H1 (cell line): ENCODE measurements at regions not wholly inside any gene's neighbourhood (a gene's known extent, or its start where the extent isn't known, plus 50 kb on each side); places are given as distances from the start of the nearest gene placed in this dataset.

ENCODE experiments used
- CTCF ChIA-PET: fragments of 300-600 bp; sonication (Branson Sonifier 250); formaldehyde crosslinking; loops from one replicate; lab custom pipeline; 2021; ENCODE audit not compliant: partially characterized antibody; lab: Charles Lee
- POLR2A ChIA-PET: fragments of 300-600 bp; sonication (Branson Sonifier 250); formaldehyde crosslinking; loops from one replicate; lab custom pipeline; 2021; ENCODE audit warnings: inconsistent platforms; ENCODE audit not compliant: partially characterized antibody; lab: Charles Lee
- DNase-seq, 2 experiments: peaks; one replicate each; pipeline versions ENCODE4 v3.0.0 to v3.0.0-alpha.2; 2010 to 2022; ENCODE audit warnings: low spot score in 2 of 2, low read depth in 1 of 2, mixed read lengths in 1 of 2
- FAIRE-seq: peaks from 2 replicates; lab custom pipeline; 2011; peaks lifted over from hg19 to GRCh38; lab: Jason Lieb, UNC
- H2AFZ ChIP-seq: 2 replicates; pipeline ENCODE4 v1.8.1; 2012; ENCODE audit warnings: low read length, inconsistent platforms
- H2AK5ac ChIP-seq: 2 replicates; pipeline ENCODE4 v1.6.1; 2013; ENCODE audit warnings: low read depth, low read length
- H2BK120ac ChIP-seq: replicated peaks from 2 replicates; pipeline ENCODE3; 2013; ENCODE audit warnings: low read depth, low read length, inconsistent platforms
- H2BK12ac ChIP-seq: 2 replicates; pipeline ENCODE4 v1.6.1; 2013; ENCODE audit warnings: low read depth, low read length
- H2BK15ac ChIP-seq: 2 replicates; pipeline ENCODE4 v1.6.1; 2013; ENCODE audit warnings: low read length
- H2BK20ac ChIP-seq: 2 replicates; pipeline ENCODE4 v1.6.1; 2013; ENCODE audit warnings: low read length
- H2BK5ac ChIP-seq: 2 replicates; pipeline ENCODE4 v1.6.1; 2013; ENCODE audit warnings: low read depth, low read length
- H3K14ac ChIP-seq: 2 replicates; pipeline ENCODE4 v1.6.1; 2013; ENCODE audit warnings: inconsistent platforms; ENCODE audit not compliant: insufficient read length
- H3K18ac ChIP-seq: 2 replicates; pipeline ENCODE4 v1.6.1; 2013; ENCODE audit warnings: low read length; ENCODE audit errors: extremely low read depth
- H3K23ac ChIP-seq: 2 replicates; pipeline ENCODE4 v1.6.1; 2013; ENCODE audit warnings: inconsistent platforms; ENCODE audit not compliant: insufficient read length
- H3K23me2 ChIP-seq: 2 replicates; pipeline ENCODE4 v1.6.1; 2013; ENCODE audit warnings: low read depth, low read length
- H3K27ac ChIP-seq: 2 replicates; pipeline ENCODE4 v1.6.1; 2011; ENCODE audit warnings: low read depth, low read length, inconsistent platforms
- H3K27me3 ChIP-seq, 4 experiments: replicated peaks in 1 of 4; 1 replicate in 1 of 4; 2 replicates in 3 of 4; pipeline versions ENCODE4 v1.6.1 to v1.8.1; 2011 to 2013; ENCODE audit warnings: low read length in 3 of 4, mild to moderate bottlenecking in 3 of 4, inconsistent platforms in 2 of 4, mixed read lengths in 2 of 4, moderate library complexity in 1 of 4; ENCODE audit not compliant: control insufficient read depth in 3 of 4, insufficient read depth in 3 of 4; ENCODE audit errors: extremely low read depth in 1 of 4
- H3K36me3 ChIP-seq, 4 experiments: 2 replicates each; pipeline versions ENCODE4 v1.6.1 to v1.8.1; 2011 to 2013; ENCODE audit warnings: mild to moderate bottlenecking in 4 of 4, low read length in 3 of 4, moderate library complexity in 2 of 4, control low read depth in 1 of 4, inconsistent platforms in 1 of 4; ENCODE audit not compliant: insufficient read depth in 4 of 4, control insufficient read depth in 2 of 4
- H3K4ac ChIP-seq: replicated peaks from 2 replicates; pipeline ENCODE3; 2013; ENCODE audit warnings: low read length, low read depth, mixed read lengths, inconsistent platforms; ENCODE audit not compliant: insufficient read length
- H3K4me1 ChIP-seq, 4 experiments: replicated peaks in 1 of 4; 1 replicate in 1 of 4; 2 replicates in 3 of 4; pipeline versions ENCODE4 v1.6.1 to v1.8.1; 2011 to 2013; ENCODE audit warnings: low read length in 3 of 4, inconsistent platforms in 2 of 4, mixed read lengths in 1 of 4; ENCODE audit not compliant: insufficient read depth in 4 of 4, control insufficient read depth in 3 of 4
- H3K4me2 ChIP-seq, 2 experiments: 2 replicates each; pipeline versions ENCODE4 v1.6.1 to v1.8.1; 2011 to 2013; ENCODE audit warnings: low read depth in 2 of 2, low read length in 2 of 2, control low read depth in 1 of 2, inconsistent platforms in 1 of 2, mild to moderate bottlenecking in 1 of 2; ENCODE audit not compliant: insufficient read depth in 1 of 2
- H3K4me3 ChIP-seq, 4 experiments: fragments of 200-600, 300-600 bp in 1 of 4; sonication (generic), shearing (Covaris generic), sonication (Bioruptor Twin) in 1 of 4; 2 replicates each; pipeline versions ENCODE4 v1.5.1 to v1.8.1; 2011 to 2016; ENCODE audit warnings: low read length in 4 of 4, low read depth in 3 of 4, control low read depth in 2 of 4, inconsistent platforms in 2 of 4, mild to moderate bottlenecking in 2 of 4, mixed read lengths in 1 of 4, moderate library complexity in 1 of 4; ENCODE audit not compliant: insufficient read depth in 2 of 4; ENCODE audit errors: extremely low read depth in 1 of 4
- H3K56ac ChIP-seq: replicated peaks from 2 replicates; pipeline ENCODE3; 2013; ENCODE audit warnings: low read depth, mild to moderate bottlenecking, mixed read lengths, low read length, inconsistent platforms; ENCODE audit not compliant: insufficient read length
- H3K79me1 ChIP-seq: 2 replicates; pipeline ENCODE4 v1.6.1; 2013; ENCODE audit warnings: low read depth, low read length, control low read depth
- H3K79me2 ChIP-seq, 2 experiments: 2 replicates each; pipeline versions ENCODE4 v1.6.1 to v1.8.1; 2012 to 2013; ENCODE audit warnings: low read length in 2 of 2, mild to moderate bottlenecking in 2 of 2, inconsistent platforms in 1 of 2; ENCODE audit not compliant: insufficient read depth in 2 of 2, control insufficient read depth in 1 of 2
- H3K9ac ChIP-seq, 4 experiments: replicated peaks in 1 of 4; 1 replicate in 1 of 4; 2 replicates in 3 of 4; pipeline versions ENCODE4 v1.6.1 to v1.8.1; 2011 to 2013; ENCODE audit warnings: low read depth in 3 of 4, low read length in 3 of 4, control low read depth in 2 of 4, mild to moderate bottlenecking in 2 of 4, moderate library complexity in 2 of 4, inconsistent platforms in 1 of 4; ENCODE audit errors: extremely low read depth in 1 of 4
- H3K9me3 ChIP-seq, 2 experiments: 2 replicates each; pipeline versions ENCODE4 v1.6.1 to v1.8.1; 2012 to 2013; ENCODE audit warnings: mild to moderate bottlenecking in 2 of 2, moderate library complexity in 2 of 2, control low read depth in 1 of 2, inconsistent platforms in 1 of 2, low read depth in 1 of 2, low read length in 1 of 2, mixed read lengths in 1 of 2; ENCODE audit not compliant: insufficient read depth in 2 of 2
- H4K20me1 ChIP-seq, 2 experiments: replicated peaks in 1 of 2; 2 replicates each; pipeline versions ENCODE3 to v1.8.1; 2011 to 2013; ENCODE audit warnings: inconsistent platforms in 2 of 2, low read length in 2 of 2, mild to moderate bottlenecking in 1 of 2; ENCODE audit not compliant: insufficient read depth in 2 of 2, control insufficient read depth in 1 of 2
- H4K5ac ChIP-seq: 2 replicates; pipeline ENCODE4 v1.6.1; 2013; ENCODE audit warnings: low read length, low read depth, mixed read lengths, inconsistent platforms; ENCODE audit not compliant: insufficient read length
- H4K8ac ChIP-seq: 2 replicates; pipeline ENCODE4 v1.8.0; 2013; ENCODE audit warnings: mild to moderate bottlenecking, moderate library complexity, low read length, inconsistent platforms; ENCODE audit not compliant: insufficient read depth; ENCODE audit errors: extremely low read depth
- H4K91ac ChIP-seq: replicated peaks from 2 replicates; pipeline ENCODE3; 2013; ENCODE audit warnings: low read length, mixed read lengths, inconsistent platforms; ENCODE audit not compliant: insufficient read length
- CHD2 ChIP-seq: IDR thresholded peaks from 2 replicates; pipeline ENCODE4 v1.6.1; 2012; ENCODE audit warnings: low read length, improper control_type of control experiment
- EGR1 ChIP-seq: IDR thresholded peaks from 2 replicates; pipeline ENCODE4 v1.6.1; 2011; ENCODE audit warnings: low read depth, low read length, borderline replicate concordance
- KDM4A ChIP-seq: IDR thresholded peaks from one replicate; pipeline ENCODE4 v1.7.1; 2012; ENCODE audit warnings: low read depth, mild to moderate bottlenecking, moderate library complexity, low read length, inconsistent platforms; ENCODE audit not compliant: severe bottlenecking
- NRF1 ChIP-seq: IDR thresholded peaks from 2 replicates; pipeline ENCODE4 v1.6.1; 2011; ENCODE audit warnings: mild to moderate bottlenecking, low read depth, low read length, improper control_type of control experiment
- POLR2A ChIP-seq, 2 experiments: IDR thresholded peaks; 1 replicate in 1 of 2; 2 replicates in 1 of 2; pipeline ENCODE4 v1.6.1; 2011; ENCODE audit warnings: low read depth in 2 of 2, low read length in 2 of 2, mild to moderate bottlenecking in 2 of 2; ENCODE audit errors: control extremely low read depth in 1 of 2
- POLR2AphosphoS5 ChIP-seq: IDR thresholded peaks from 2 replicates; pipeline ENCODE4 v1.6.1; 2011; ENCODE audit warnings: low read depth, low read length
- TBP ChIP-seq: IDR thresholded peaks from 2 replicates; pipeline ENCODE4 v1.6.1; 2011; ENCODE audit warnings: low read depth, low read length, improper control_type of control experiment
- YY1 ChIP-seq: IDR thresholded peaks from 2 replicates; pipeline ENCODE4 v1.6.1; 2011; ENCODE audit warnings: low read depth, mild to moderate bottlenecking, low read length
- WGBS, 2 experiments: shearing (Covaris generic) in 1 of 2; methylation state at CpG; one replicate each; pipeline versions ENCODE4 v1.1.6 to v1.1.7; 2013 to 2015; ENCODE audit warnings: low lambda C conversion rate in 2 of 2, mixed read lengths in 2 of 2, inconsistent platforms in 1 of 2, low coverage in 1 of 2, missing lambda C conversion rate in 1 of 2; ENCODE audit not compliant: insufficient replicate concordance in 2 of 2, insufficient coverage in 1 of 2, insufficient read length in 1 of 2; ENCODE audit errors: extremely low coverage in 1 of 2, missing lambda C conversion rate in 1 of 2; 5-methylcytosine and 5-hydroxymethylcytosine counted together
- TF ChIP-seq, protein P1 (sequence below), 3 experiments: IDR thresholded peaks; 1 replicate in 2 of 3; 2 replicates in 1 of 3; pipeline versions ENCODE4 v1.5.1 to v1.6.1; 2011; ENCODE audit warnings: low read length in 3 of 3, mild to moderate bottlenecking in 3 of 3, inconsistent platforms in 2 of 3, low read depth in 1 of 3, moderate library complexity in 1 of 3; ENCODE audit not compliant: insufficient read depth in 1 of 3; ENCODE audit errors: control extremely low read depth in 1 of 3

DNA sequence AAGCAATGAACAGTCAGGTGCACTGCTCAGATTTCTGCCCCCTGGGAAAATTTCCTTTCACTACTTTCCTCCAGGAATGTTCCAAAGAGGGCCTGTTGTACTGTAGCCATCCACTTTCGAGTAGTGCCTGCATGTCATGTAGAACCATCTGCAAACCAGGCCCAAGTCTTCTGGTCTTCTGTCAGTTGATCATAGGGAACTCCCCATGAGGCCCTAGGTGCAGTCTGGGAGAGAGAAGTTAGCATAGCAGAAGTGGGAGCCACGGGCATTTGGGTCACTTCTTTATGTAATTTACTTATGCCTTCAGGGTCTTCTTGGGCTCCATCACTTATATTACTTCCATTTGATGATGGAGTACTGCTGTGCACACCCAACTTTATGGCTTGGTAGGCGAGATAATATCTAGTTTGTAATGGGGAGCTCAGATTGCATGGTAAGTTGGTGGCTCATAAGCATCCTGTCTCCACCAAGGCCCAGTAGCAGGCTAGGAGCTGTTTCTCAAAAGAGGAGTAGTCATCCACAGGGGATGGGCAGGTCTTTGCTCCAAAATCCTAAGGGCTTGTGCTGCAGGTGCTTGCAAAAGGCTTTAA, 151.4 kb downstream of the NFKBIZ start:
- H2BK15ac ChIP-seq, result no peak overlapping the region
- H3K4ac ChIP-seq, result no peak overlapping the region
- no peak overlapping the region for H2BK12ac ChIP-seq
- H2AFZ ChIP-seq, result no peak overlapping the region
- H3K18ac ChIP-seq, result no peak overlapping the region
- H2BK20ac ChIP-seq, result no peak overlapping the region
- no peak overlapping the region for H2AK5ac ChIP-seq
- H3K23ac ChIP-seq, result no peak overlapping the region
- WGBS, 2 experiments, result 89% methylated on average over 3 of the region's 3 CpGs; no CpG with 5 or more reads in 1 of the 2 experiments
- H3K79me2 ChIP-seq, result no peaks in the 10 kb centered on the region
- H3K56ac ChIP-seq, result no peak overlapping the region
- no peaks in the 10 kb centered on the region for H3K4me1 ChIP-seq
- no peak overlapping the region for H4K5ac ChIP-seq
- no peak overlapping the region for H3K4me2 ChIP-seq
- DNase-seq, result no peak
- H4K91ac ChIP-seq, result no peak overlapping the region
- no peaks in the 10 kb centered on the region for H3K9me3 ChIP-seq
- no peaks in the 10 kb centered on the region for H4K20me1 ChIP-seq
- H3K4me3 ChIP-seq, result no peak overlapping the region
- H3K27ac ChIP-seq, result no peak overlapping the region
- H3K9ac ChIP-seq, result no peak overlapping the region
- H3K14ac ChIP-seq, result no peak overlapping the region
- H2BK5ac ChIP-seq, result no peak overlapping the region
- no peaks in the 10 kb centered on the region for H3K36me3 ChIP-seq
- no peak for FAIRE-seq
- H3K23me2 ChIP-seq, result no peaks in the 10 kb centered on the region
- H2BK120ac ChIP-seq, result no peak overlapping the region
- no peaks in the 10 kb centered on the region for H3K79me1 ChIP-seq
- POLR2A ChIA-PET, result no interaction called here
- no peak overlapping the region for H4K8ac ChIP-seq
- no peaks in the 10 kb centered on the region for H3K27me3 ChIP-seq
- CTCF ChIA-PET, result no interaction called here
- TF ChIP-seq POLR2A (IDR thresholded peaks at IDR 0.05; ENCODE audit: control extremely low read depth in 1 of 2, low read depth in 2 of 2, low read length in 2 of 2) (no peak), POLR2AphosphoS5 (no peak), KDM4A (no peak), YY1 (no peak), EGR1 (no peak), NRF1 (no peak), TBP (no peak), CHD2 (no peak)
- TF ChIP-seq, protein P1, sequence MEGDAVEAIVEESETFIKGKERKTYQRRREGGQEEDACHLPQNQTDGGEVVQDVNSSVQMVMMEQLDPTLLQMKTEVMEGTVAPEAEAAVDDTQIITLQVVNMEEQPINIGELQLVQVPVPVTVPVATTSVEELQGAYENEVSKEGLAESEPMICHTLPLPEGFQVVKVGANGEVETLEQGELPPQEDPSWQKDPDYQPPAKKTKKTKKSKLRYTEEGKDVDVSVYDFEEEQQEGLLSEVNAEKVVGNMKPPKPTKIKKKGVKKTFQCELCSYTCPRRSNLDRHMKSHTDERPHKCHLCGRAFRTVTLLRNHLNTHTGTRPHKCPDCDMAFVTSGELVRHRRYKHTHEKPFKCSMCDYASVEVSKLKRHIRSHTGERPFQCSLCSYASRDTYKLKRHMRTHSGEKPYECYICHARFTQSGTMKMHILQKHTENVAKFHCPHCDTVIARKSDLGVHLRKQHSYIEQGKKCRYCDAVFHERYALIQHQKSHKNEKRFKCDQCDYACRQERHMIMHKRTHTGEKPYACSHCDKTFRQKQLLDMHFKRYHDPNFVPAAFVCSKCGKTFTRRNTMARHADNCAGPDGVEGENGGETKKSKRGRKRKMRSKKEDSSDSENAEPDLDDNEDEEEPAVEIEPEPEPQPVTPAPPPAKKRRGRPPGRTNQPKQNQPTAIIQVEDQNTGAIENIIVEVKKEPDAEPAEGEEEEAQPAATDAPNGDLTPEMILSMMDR (IDR thresholded peaks at IDR 0.05; ENCODE audit: control extremely low read depth in 1 of 3, insufficient read depth in 1 of 3, low read depth in 1 of 3, low read length in 3 of 3), result no peak
